ENCODE measurements at regions not wholly inside any gene's neighbourhood (a gene's known extent, or its start where the extent isn't known, plus 50 kb on each side); places are given as distances from the start of the nearest gene placed in this dataset.
"Not testable (repeated sequence)": the region's sequence is repeated elsewhere in the genome, so short reads cannot be mapped to it uniquely, and the experiment has no call there.

- DNase-seq (ENCODE audit: low spot score in 2 of 2): no peak
- no peak for TF ChIP-seq EP300 (IDR thresholded peaks at IDR 0.05)
- TF ChIP-seq POLR2A (IDR thresholded peaks at IDR 0.05): no peak
- TF ChIP-seq CTCF (IDR thresholded peaks at IDR 0.05): no peak
These were observed 555.8 kb downstream of the ZNF385D start for GRCh38 chr3:21195203-21195602.

GRCh38 chr3:21194036-21194435 is 557.0 kb downstream of the ZNF385D start:
- not testable (repeated sequence) for H3K4me3 ChIP-seq; DNase-seq (ENCODE audit: low spot score in 2 of 2); H3K4me1 ChIP-seq; H3K9me3 ChIP-seq; H3K27me3 ChIP-seq; H3K27ac ChIP-seq; H3K36me3 ChIP-seq
- 72% methylated on average over 2 of the region's 2 CpGs for WGBS, 2 donors

More at GRCh38 chr3:21195203-21195602, 555.8 kb downstream of the ZNF385D start:
- no peaks in the 10 kb centered on the region for H3K4me1 ChIP-seq
- no peaks in the 10 kb centered on the region for H3K9me3 ChIP-seq
- no peaks in the 10 kb centered on the region for H3K36me3 ChIP-seq
- H3K27ac ChIP-seq: no peak overlapping the region
- 88 to 89% methylated on average over 2 of the region's 2 CpGs for WGBS, 2 donors
- no peaks in the 10 kb centered on the region for H3K27me3 ChIP-seq
- no peak overlapping the region for H3K4me3 ChIP-seq

- Histone ChIP-seq H3K36me3 (no peaks in the 10 kb centered on the region), H3K4me1 (no peaks in the 10 kb centered on the region), H3K27me3 (no peaks in the 10 kb centered on the region), H3K27ac (no peak overlapping the region), H3K4me3 (no peak overlapping the region), H3K9me3 (peaks cover 0 to 13% (median 2%) of the 10 kb centered on the region in 4 donors)
- TF ChIP-seq POLR2A (IDR thresholded peaks at IDR 0.05): no peak
- no peak for TF ChIP-seq EP300 (IDR thresholded peaks at IDR 0.05)
- no peak for TF ChIP-seq CTCF (IDR thresholded peaks at IDR 0.05)
- DNase-seq (ENCODE audit: low spot score in 2 of 2): no peak
These were observed 562.6 kb downstream of the ZNF385D start for GRCh38 chr3:21188459-21188858.

- WGBS, 2 donors: 56 to 63% methylated on average over 6 of the region's 6 CpGs
- Histone ChIP-seq H3K4me3 (no peak overlapping the region), H3K27ac (no peak overlapping the region), H3K9me3 (peaks cover 0 to 13% (median 2%) of the 10 kb centered on the region in 4 donors), H3K36me3 (no peaks in the 10 kb centered on the region), H3K4me1 (no peaks in the 10 kb centered on the region), H3K27me3 (no peaks in the 10 kb centered on the region)
- no peak for TF ChIP-seq POLR2A (IDR thresholded peaks at IDR 0.05)
- TF ChIP-seq CTCF (IDR thresholded peaks at IDR 0.05): no peak
- TF ChIP-seq EP300 (IDR thresholded peaks at IDR 0.05): no peak
- no peak for DNase-seq (ENCODE audit: low spot score in 2 of 2)
These were observed 565.1 kb downstream of the ZNF385D start for GRCh38 chr3:21185816-21186314.

GRCh38 chr3:21174461-21174860 is 576.5 kb downstream of the ZNF385D start:
- DNase-seq (ENCODE audit: low spot score in 2 of 2): no peak
- TF ChIP-seq CTCF (IDR thresholded peaks at IDR 0.05) (no peak), EP300 (IDR thresholded peaks at IDR 0.05) (no peak), POLR2A (IDR thresholded peaks at IDR 0.05) (no peak)
- Histone ChIP-seq H3K27me3 (no peaks in the 10 kb centered on the region), H3K4me1 (no peaks in the 10 kb centered on the region), H3K9me3 (peaks cover 0 to 28% (median 5%) of the 10 kb centered on the region in 4 donors), H3K4me3 (no peak overlapping the region), H3K36me3 (no peaks in the 10 kb centered on the region), H3K27ac (no peak overlapping the region)
- WGBS, 2 donors: 74 to 80% methylated on average over 3 of the region's 3 CpGs

- Histone ChIP-seq H3K36me3 (no peaks in the 10 kb centered on the region), H3K4me1 (no peaks in the 10 kb centered on the region), H3K27ac (no peak overlapping the region), H3K4me3 (no peak overlapping the region), H3K27me3 (no peaks in the 10 kb centered on the region), H3K9me3 (peaks cover 0 to 3% (median 0%) of the 10 kb centered on the region in 4 donors)
- DNase-seq (ENCODE audit: low spot score in 2 of 2): no peak
- TF ChIP-seq EP300 (IDR thresholded peaks at IDR 0.05): no peak
- no peak for TF ChIP-seq POLR2A (IDR thresholded peaks at IDR 0.05)
- TF ChIP-seq CTCF (IDR thresholded peaks at IDR 0.05): peak in 1 of 5 experiments; percentile 25
- 29 to 42% methylated on average over 1 of the region's 1 CpG for WGBS, 2 donors
These were observed 580.0 kb downstream of the ZNF385D start for GRCh38 chr3:21170964-21171363.

Measured in tibial nerve (tissue), 4 donors.